ENCODE measurements at regions not wholly inside any gene's neighbourhood (a gene's known extent, or its start where the extent isn't known, plus 50 kb on each side); places are given as distances from the start of the nearest gene placed in this dataset.

DNA sequence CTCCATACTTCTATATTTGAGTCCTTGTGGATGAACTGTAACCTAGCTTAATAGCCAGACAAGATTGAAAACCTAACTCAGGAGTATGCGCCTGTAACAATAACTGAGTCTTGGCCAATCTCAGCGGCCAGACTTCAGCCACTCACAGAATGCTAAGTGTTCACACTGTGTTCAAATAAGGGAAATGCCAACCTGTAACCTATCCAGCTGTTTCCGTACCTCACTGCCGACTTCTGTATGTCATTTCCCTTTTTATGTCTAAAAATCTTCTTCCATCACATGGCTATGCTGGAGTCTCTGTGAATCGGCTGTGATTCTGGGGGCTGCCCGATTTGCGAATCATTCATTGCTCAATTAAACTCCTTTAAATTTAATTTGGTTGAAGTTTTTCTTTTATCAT, 169.2 kb downstream of the NFKBIZ start:
- ChIA-PET POLR2A (interaction anchor here (1.1 kb wide), 1 partner anchor 49 kb away, joined by 4 read pairs; no protein-coding TSS in a partner anchor), CTCF (no interaction called here)
- DNase-seq (ENCODE audit: unreplicated experiment), result no peak
- Mint-ChIP-seq H3K4me1 (ENCODE audit: insufficient read depth, unreplicated experiment) (no peaks in the 10 kb centered on the region), H3K27ac (ENCODE audit: low read depth, unreplicated experiment) (no peak overlapping the region), H3K9me3 (ENCODE audit: unreplicated experiment) (no peaks in the 10 kb centered on the region), H3K4me3 (ENCODE audit: unreplicated experiment) (no peak overlapping the region), H3K36me3 (ENCODE audit: insufficient read depth, unreplicated experiment) (no peaks in the 10 kb centered on the region), H3K27me3 (ENCODE audit: insufficient read depth, unreplicated experiment) (no peaks in the 10 kb centered on the region)
- BruUV-seq (replicated peaks), result no TSS peak
- TF ChIP-seq, protein P1, sequence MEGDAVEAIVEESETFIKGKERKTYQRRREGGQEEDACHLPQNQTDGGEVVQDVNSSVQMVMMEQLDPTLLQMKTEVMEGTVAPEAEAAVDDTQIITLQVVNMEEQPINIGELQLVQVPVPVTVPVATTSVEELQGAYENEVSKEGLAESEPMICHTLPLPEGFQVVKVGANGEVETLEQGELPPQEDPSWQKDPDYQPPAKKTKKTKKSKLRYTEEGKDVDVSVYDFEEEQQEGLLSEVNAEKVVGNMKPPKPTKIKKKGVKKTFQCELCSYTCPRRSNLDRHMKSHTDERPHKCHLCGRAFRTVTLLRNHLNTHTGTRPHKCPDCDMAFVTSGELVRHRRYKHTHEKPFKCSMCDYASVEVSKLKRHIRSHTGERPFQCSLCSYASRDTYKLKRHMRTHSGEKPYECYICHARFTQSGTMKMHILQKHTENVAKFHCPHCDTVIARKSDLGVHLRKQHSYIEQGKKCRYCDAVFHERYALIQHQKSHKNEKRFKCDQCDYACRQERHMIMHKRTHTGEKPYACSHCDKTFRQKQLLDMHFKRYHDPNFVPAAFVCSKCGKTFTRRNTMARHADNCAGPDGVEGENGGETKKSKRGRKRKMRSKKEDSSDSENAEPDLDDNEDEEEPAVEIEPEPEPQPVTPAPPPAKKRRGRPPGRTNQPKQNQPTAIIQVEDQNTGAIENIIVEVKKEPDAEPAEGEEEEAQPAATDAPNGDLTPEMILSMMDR (IDR thresholded peaks at IDR 0.05; ENCODE audit: unreplicated experiment), result no peak
- intact Hi-C loops (cut with micrococcal nuclease), result no loop called here

DNA sequence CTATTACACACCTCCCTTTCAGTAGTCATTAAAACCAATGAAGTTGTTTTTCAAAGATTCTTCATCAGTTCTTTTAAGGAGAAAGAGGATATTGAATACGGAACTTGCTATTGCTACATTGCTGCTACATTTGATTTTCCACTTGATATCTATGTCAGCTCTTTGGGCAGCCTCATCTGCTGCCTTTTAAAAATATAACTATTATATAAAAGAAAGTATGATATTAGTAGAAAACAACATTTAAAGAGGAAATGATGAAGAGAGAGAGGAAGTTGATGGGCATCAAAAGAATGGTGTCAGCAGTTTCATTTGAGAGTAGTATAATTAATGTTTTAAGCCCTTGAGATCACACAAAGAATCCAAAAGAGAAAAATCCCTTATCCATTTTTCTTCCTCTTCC, 171.4 kb downstream of the NFKBIZ start:
- CTCF ChIA-PET, result no interaction called here
- Mint-ChIP-seq H3K9me3 (ENCODE audit: unreplicated experiment) (peaks cover 7% of the 10 kb centered on the region), H3K36me3 (ENCODE audit: insufficient read depth, unreplicated experiment) (no peaks in the 10 kb centered on the region), H3K27ac (ENCODE audit: low read depth, unreplicated experiment) (no peak overlapping the region), H3K4me1 (ENCODE audit: insufficient read depth, unreplicated experiment) (no peaks in the 10 kb centered on the region), H3K27me3 (ENCODE audit: insufficient read depth, unreplicated experiment) (no peaks in the 10 kb centered on the region), H3K4me3 (ENCODE audit: unreplicated experiment) (no peak overlapping the region)
- DNase-seq (ENCODE audit: unreplicated experiment), result no peak
- intact Hi-C loops (cut with micrococcal nuclease), result no loop called here
- no TSS peak for BruUV-seq (replicated peaks)
- POLR2A ChIA-PET, result no interaction called here
- TF ChIP-seq, protein P1 (IDR thresholded peaks at IDR 0.05; ENCODE audit: unreplicated experiment), result no peak

DNA sequence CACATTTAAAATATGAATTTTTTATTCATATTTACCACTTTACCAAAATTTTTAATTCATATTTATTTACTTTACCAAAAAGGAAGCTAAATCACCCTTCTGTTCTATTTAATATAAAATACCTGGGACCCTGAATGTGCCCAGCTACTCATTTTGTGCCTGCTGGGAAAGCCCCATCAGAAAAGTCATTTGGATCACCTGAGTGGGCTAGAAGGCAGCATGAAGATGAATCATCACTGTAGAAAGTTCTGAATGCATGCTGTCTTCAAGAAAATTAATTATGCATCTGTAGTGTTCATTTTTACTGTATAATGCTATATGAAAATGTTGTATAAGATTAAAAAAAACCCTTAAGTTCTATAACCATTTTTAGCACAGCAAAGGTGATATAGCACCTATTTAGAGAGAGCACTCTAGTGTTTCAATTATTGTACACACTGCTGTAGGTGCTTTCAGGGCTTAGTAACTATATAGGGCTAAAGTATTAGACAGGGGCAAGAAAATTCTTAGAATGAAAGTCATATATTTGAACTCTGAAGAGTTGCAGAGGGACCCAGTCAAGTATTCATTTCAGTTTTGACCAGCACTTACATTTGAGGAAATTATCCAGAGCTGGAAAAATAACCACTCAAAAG, 175.1 kb downstream of the NFKBIZ start:
- CTCF ChIA-PET, result interaction anchor here (0.6 to 0.9 kb wide), 2 partner anchors 94 to 217 kb away, joined by 3 read pairs; no protein-coding TSS in a partner anchor
- no peaks in the 10 kb centered on the region for H3K36me3 Mint-ChIP-seq (ENCODE audit: insufficient read depth, unreplicated experiment)
- intact Hi-C loops (cut with micrococcal nuclease), result no loop called here
- no peak overlapping the region for H3K4me3 Mint-ChIP-seq (ENCODE audit: unreplicated experiment)
- no TSS peak for BruUV-seq (replicated peaks)
- no peak for DNase-seq (ENCODE audit: unreplicated experiment)
- H3K27me3 Mint-ChIP-seq (ENCODE audit: insufficient read depth, unreplicated experiment), result no peaks in the 10 kb centered on the region
- no peak overlapping the region for H3K27ac Mint-ChIP-seq (ENCODE audit: low read depth, unreplicated experiment)
- no peaks in the 10 kb centered on the region for H3K4me1 Mint-ChIP-seq (ENCODE audit: insufficient read depth, unreplicated experiment)
- POLR2A ChIA-PET, result no interaction called here
- peaks cover 8% of the 10 kb centered on the region for H3K9me3 Mint-ChIP-seq (ENCODE audit: unreplicated experiment)
- TF ChIP-seq, protein P1 (IDR thresholded peaks at IDR 0.05; ENCODE audit: unreplicated experiment), result no peak

DNA sequence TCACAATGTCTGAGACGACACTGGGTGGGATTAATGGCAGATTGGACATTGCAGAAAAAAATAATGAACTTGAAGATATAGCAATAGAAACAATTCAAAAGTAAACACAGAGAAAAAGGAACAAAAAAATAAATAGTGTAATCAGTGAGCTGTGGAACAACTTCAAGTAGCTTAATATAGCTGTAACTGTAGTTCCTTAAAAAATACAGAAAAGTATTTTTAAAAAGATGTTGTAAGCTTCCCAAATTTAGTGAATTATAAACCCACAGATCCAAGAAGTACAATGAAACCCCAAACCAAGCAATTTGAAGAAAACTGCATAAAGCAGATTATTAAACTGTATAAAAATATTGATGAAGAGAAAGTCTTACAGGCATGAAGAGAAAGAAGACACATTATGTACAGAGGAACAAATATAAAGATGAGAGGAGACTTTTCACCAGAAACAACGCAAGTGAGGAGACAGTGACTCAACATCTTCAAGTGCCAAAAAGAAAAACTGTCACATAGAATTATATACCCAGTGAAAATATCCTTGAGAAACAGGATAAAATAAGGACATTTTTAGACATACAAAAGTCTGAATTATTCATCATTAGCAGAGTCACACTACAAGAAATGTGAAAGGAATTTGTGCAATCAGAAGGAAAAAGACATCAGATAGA, 176.4 kb downstream of the NFKBIZ start:
- BruUV-seq (replicated peaks), result no TSS peak
- ChIA-PET POLR2A (interaction anchor here (0.8 kb wide), 1 partner anchor 10 kb away, joined by 3 read pairs; no protein-coding TSS in a partner anchor), CTCF (no interaction called here)
- intact Hi-C loops (cut with micrococcal nuclease), result no loop called here
- no peak for DNase-seq (ENCODE audit: unreplicated experiment)
- H3K27me3 Mint-ChIP-seq (ENCODE audit: insufficient read depth, unreplicated experiment), result no peaks in the 10 kb centered on the region
- H3K27ac Mint-ChIP-seq (ENCODE audit: low read depth, unreplicated experiment), result no peak overlapping the region
- no peaks in the 10 kb centered on the region for H3K4me1 Mint-ChIP-seq (ENCODE audit: insufficient read depth, unreplicated experiment)
- H3K9me3 Mint-ChIP-seq (ENCODE audit: unreplicated experiment), result peaks cover 8% of the 10 kb centered on the region
- H3K4me3 Mint-ChIP-seq (ENCODE audit: unreplicated experiment), result no peak overlapping the region
- TF ChIP-seq, protein P1 (IDR thresholded peaks at IDR 0.05; ENCODE audit: unreplicated experiment), result no peak
- no peaks in the 10 kb centered on the region for H3K36me3 Mint-ChIP-seq (ENCODE audit: insufficient read depth, unreplicated experiment)
